Erythroblast (primary cell): ENCODE measurements at regions not wholly inside any gene's neighbourhood (a gene's known extent, or its start where the extent isn't known, plus 50 kb on each side); places are given as distances from the start of the nearest gene placed in this dataset.

ENCODE experiments used
- DNase-seq, 2 experiments: peaks; one replicate each; lab custom pipeline; 2025; lab: John Stamatoyannopoulos, UW
- GATA1 ChIP-seq: IDR thresholded peaks from 2 replicates; pipeline ENCODE4 v1.6.1; 2011; ENCODE audit warnings: low read depth, mild to moderate bottlenecking, control low read depth, low read length, moderate library complexity
- POLR2A ChIP-seq: IDR thresholded peaks from 2 replicates; pipeline ENCODE4 v1.6.1; 2011; ENCODE audit warnings: mild to moderate bottlenecking, low read length

- DNase-seq, result no peak
- TF ChIP-seq GATA1 (no peak), POLR2A (no peak)
Observed at GRCh38 chr7:116377721-116378120, 121.8 kb upstream of the CAV2 start.

- DNase-seq, result no peak
- no peak for TF ChIP-seq POLR2A
- no peak for TF ChIP-seq GATA1
Observed at GRCh38 chr7:116380025-116380424, 119.5 kb upstream of the CAV2 start.

- no peak for DNase-seq
- TF ChIP-seq POLR2A (no peak), GATA1 (no peak)
Observed at GRCh38 chr7:116382375-116382774, 117.2 kb upstream of the CAV2 start.

- DNase-seq, result no peak
- no peak for TF ChIP-seq POLR2A
- no peak for TF ChIP-seq GATA1
Observed at GRCh38 chr7:116384936-116385635, 114.5 kb upstream of the CAV2 start.

GRCh38 chr7:116386674-116387073 is 112.9 kb upstream of the CAV2 start:
- TF ChIP-seq POLR2A (no peak), GATA1 (no peak)
- DNase-seq, result no peak

- TF ChIP-seq GATA1 (no peak), POLR2A (no peak)
Observed at GRCh38 chr7:116390363-116390762, 109.2 kb upstream of the CAV2 start.

GRCh38 chr7:116392806-116393205 is 106.7 kb upstream of the CAV2 start:
- TF ChIP-seq POLR2A (no peak), GATA1 (no peak)
- no peak for DNase-seq

More at GRCh38 chr7:116390363-116390762, 109.2 kb upstream of the CAV2 start:
- DNase-seq, result no peak

- DNase-seq, result no peak
- TF ChIP-seq GATA1 (no peak), POLR2A (no peak)
Observed at GRCh38 chr7:116393654-116394053, 105.9 kb upstream of the CAV2 start.

GRCh38 chr7:116394106-116394505 is 105.4 kb upstream of the CAV2 start:
- TF ChIP-seq POLR2A (no peak), GATA1 (no peak)

GRCh38 chr7:116395141-116395791 is 104.3 kb upstream of the CAV2 start:
- TF ChIP-seq POLR2A, result no peak
- no peak for TF ChIP-seq GATA1
- no peak for DNase-seq

More at GRCh38 chr7:116394106-116394505, 105.4 kb upstream of the CAV2 start:
- no peak for DNase-seq

GRCh38 chr7:116398672-116399071 is 100.9 kb upstream of the CAV2 start:
- no peak for DNase-seq
- TF ChIP-seq POLR2A (no peak), GATA1 (no peak)

- no peak for TF ChIP-seq POLR2A
- TF ChIP-seq GATA1, result no peak
- DNase-seq, result no peak
Observed at GRCh38 chr7:116399819-116400218, 99.7 kb upstream of the CAV2 start.

- no peak for DNase-seq
- no peak for TF ChIP-seq GATA1
- no peak for TF ChIP-seq POLR2A
Observed at GRCh38 chr7:116400522-116400921, 99.0 kb upstream of the CAV2 start.

- TF ChIP-seq GATA1 (no peak), POLR2A (no peak)
- DNase-seq, result no peak
Observed at GRCh38 chr7:116401711-116402110, 97.8 kb upstream of the CAV2 start.
